IMR-90 (cell line): ENCODE measurements at regions not wholly inside any gene's neighbourhood (a gene's known extent, or its start where the extent isn't known, plus 50 kb on each side); places are given as distances from the start of the nearest gene placed in this dataset.

Experiments used
- ATAC-seq: fragments of 200-7000 bp; cut with Tn5 transposase; 2 replicates; pipeline ENCODE4 v1.9.1; 2020; ENCODE audit warnings: low read depth, mild to moderate bottlenecking, moderate library complexity
- BruUV-seq: library from RNA; stranded (reverse); fragments of 400-500 nt; replicated peaks from 2 replicates; lab custom pipeline; 2021; lab: Mats Ljungman, UMichigan
- CTCF ChIA-PET: fragments of 300-600 bp; formaldehyde crosslinking; extraction: SDS; loops from one replicate; lab custom pipeline; 2021; ENCODE audit warnings: antibody characterized with exemption; lab: Yijun Ruan, JAX
- POLR2A ChIA-PET: fragments of 300-600 bp; sonication (Branson Sonifier 250); formaldehyde crosslinking; loops from one replicate; lab custom pipeline; 2022; ENCODE audit warnings: antibody characterized with exemption; ENCODE audit not compliant: unreplicated experiment; lab: Charles Lee
- DNase-seq: peaks from one replicate; pipeline ENCODE4 v3.0.0; 2013
- H2AFZ ChIP-seq: replicated peaks from 2 replicates; pipeline ENCODE3; 2013; ENCODE audit warnings: low read length, mild to moderate bottlenecking; ENCODE audit not compliant: poor library complexity
- H2AK5ac ChIP-seq: 2 replicates; pipeline ENCODE4 v1.6.1; 2013; ENCODE audit warnings: low read depth, low read length, inconsistent platforms
- H2AK9ac ChIP-seq: replicated peaks from 2 replicates; pipeline ENCODE3; 2013; ENCODE audit warnings: mild to moderate bottlenecking, low read depth, low read length, moderate library complexity; ENCODE audit not compliant: poor library complexity
- H2BK120ac ChIP-seq: 2 replicates; pipeline ENCODE4 v1.6.1; 2013; ENCODE audit warnings: low read depth, low read length, inconsistent platforms
- H2BK15ac ChIP-seq: 3 replicates; pipeline ENCODE4 v1.6.1; 2013; ENCODE audit warnings: low read depth, low read length, inconsistent platforms
- H2BK20ac ChIP-seq: 2 replicates; pipeline ENCODE4 v1.6.1; 2013; ENCODE audit warnings: low read depth, mild to moderate bottlenecking, inconsistent platforms, low read length, moderate library complexity
- H2BK5ac ChIP-seq: 2 replicates; pipeline ENCODE4 v1.6.1; 2013; ENCODE audit warnings: mild to moderate bottlenecking, low read depth, low read length, inconsistent platforms; ENCODE audit not compliant: poor library complexity, severe bottlenecking
- H3K14ac ChIP-seq: replicated peaks from 2 replicates; pipeline ENCODE4 v1.6.1; 2013; ENCODE audit warnings: low read depth, low read length, inconsistent platforms
- H3K18ac ChIP-seq: 2 replicates; pipeline ENCODE4 v1.6.1; 2013; ENCODE audit warnings: low read depth, low read length, control low read depth
- H3K23ac ChIP-seq: 2 replicates; pipeline ENCODE4 v1.6.1; 2013; ENCODE audit warnings: low read depth, low read length, inconsistent platforms
- H3K27ac ChIP-seq: 2 replicates; pipeline ENCODE4 v1.5.1; 2013; ENCODE audit warnings: mild to moderate bottlenecking, control low read depth, low read length; ENCODE audit not compliant: insufficient read depth
- H3K27me3 ChIP-seq: 2 replicates; pipeline ENCODE4 v1.6.1; 2013; ENCODE audit warnings: low read length; ENCODE audit not compliant: control insufficient read depth, insufficient read depth
- H3K36me3 ChIP-seq: 2 replicates; pipeline ENCODE4 v1.6.1; 2013; ENCODE audit warnings: low read length, mixed read lengths; ENCODE audit not compliant: control insufficient read depth, insufficient read depth
- H3K4ac ChIP-seq: 2 replicates; pipeline ENCODE4 v1.6.1; 2013; ENCODE audit warnings: low read depth, low read length, inconsistent platforms
- H3K4me1 ChIP-seq: 2 replicates; pipeline ENCODE4 v1.6.1; 2013; ENCODE audit warnings: low read length, mixed read lengths; ENCODE audit not compliant: control insufficient read depth, insufficient read depth
- H3K4me2 ChIP-seq: 2 replicates; pipeline ENCODE4 v1.6.1; 2013; ENCODE audit warnings: low read depth, mild to moderate bottlenecking, control low read depth, low read length, moderate library complexity
- H3K4me3 ChIP-seq: 2 replicates; pipeline ENCODE4 v1.5.1; 2013; ENCODE audit warnings: low read depth, mild to moderate bottlenecking, control low read depth, low read length, moderate library complexity; ENCODE audit not compliant: insufficient read depth
- H3K56ac ChIP-seq: 2 replicates; pipeline ENCODE4 v1.6.1; 2013; ENCODE audit warnings: low read length, inconsistent platforms; ENCODE audit not compliant: insufficient read depth; ENCODE audit errors: extremely low read depth
- H3K79me1 ChIP-seq, 2 experiments: 2 replicates each; pipeline ENCODE4 v1.6.1; 2013; ENCODE audit warnings: low read length in 2 of 2, inconsistent platforms in 1 of 2, low read depth in 1 of 2
- H3K9ac ChIP-seq: 2 replicates; pipeline ENCODE4 v1.6.1; 2013; ENCODE audit warnings: low read depth, low read length, control low read depth
- H3K9me1 ChIP-seq: 2 replicates; pipeline ENCODE4 v1.6.1; 2013; ENCODE audit warnings: low read length, inconsistent platforms; ENCODE audit not compliant: insufficient read depth
- H3K9me3 ChIP-seq: 2 replicates; pipeline ENCODE4 v1.6.1; 2013; ENCODE audit warnings: low read length; ENCODE audit not compliant: control insufficient read depth, insufficient read depth
- H4K20me1 ChIP-seq: 2 replicates; pipeline ENCODE4 v1.6.1; 2013; ENCODE audit warnings: low read length, inconsistent platforms; ENCODE audit not compliant: insufficient read depth
- H4K5ac ChIP-seq: 2 replicates; pipeline ENCODE4 v1.6.1; 2013; ENCODE audit warnings: mild to moderate bottlenecking, low read depth, low read length, control low read depth
- H4K8ac ChIP-seq, 2 experiments: 2 replicates each; pipeline ENCODE4 v1.6.1; 2013; ENCODE audit warnings: low read depth in 2 of 2, low read length in 2 of 2, control low read depth in 1 of 2, inconsistent platforms in 1 of 2
- H4K91ac ChIP-seq: 2 replicates; pipeline ENCODE4 v1.6.1; 2013; ENCODE audit warnings: low read depth, low read length, inconsistent platforms; ENCODE audit not compliant: insufficient read depth
- BHLHE40 ChIP-seq: fragments of 150-350 bp; IDR thresholded peaks from 2 replicates; pipeline ENCODE4 v1.6.1; 2016; ENCODE audit warnings: mild to moderate bottlenecking, low read depth, low read length
- CEBPB ChIP-seq: IDR thresholded peaks from 2 replicates; pipeline ENCODE4 v1.6.1; 2012; ENCODE audit warnings: low read depth, low read length, improper control_type of control experiment
- CHD1 ChIP-seq: IDR thresholded peaks from 2 replicates; pipeline ENCODE4 v1.6.1; 2012; ENCODE audit warnings: low read depth, low read length, improper control_type of control experiment
- CTCF ChIP-seq: conservative IDR thresholded peaks from 2 replicates; pipeline ENCODE4 v1.5.1; 2012; ENCODE audit warnings: mild to moderate bottlenecking, low read depth, low read length, improper control_type of control experiment
- ELK1 ChIP-seq: fragments of 150-350 bp; IDR thresholded peaks from 2 replicates; pipeline ENCODE4 v1.6.1; 2016; ENCODE audit warnings: low read depth, mild to moderate bottlenecking, low read length, moderate library complexity, borderline replicate concordance
- FOS ChIP-seq: fragments of 150-350 bp; IDR thresholded peaks from 2 replicates; pipeline ENCODE4 v1.6.1; 2016; ENCODE audit warnings: low read depth, low read length
- MAFK ChIP-seq: IDR thresholded peaks from 2 replicates; pipeline ENCODE4 v1.6.1; 2012; ENCODE audit warnings: low read depth, low read length, improper control_type of control experiment
- MAZ ChIP-seq: IDR thresholded peaks from 2 replicates; pipeline ENCODE4 v1.6.1; 2012; ENCODE audit warnings: low read depth, mild to moderate bottlenecking, low read length, improper control_type of control experiment, moderate library complexity, borderline replicate concordance
- MXI1 ChIP-seq: IDR thresholded peaks from 2 replicates; pipeline ENCODE4 v1.6.1; 2012; ENCODE audit warnings: low read depth, mild to moderate bottlenecking, low read length, moderate library complexity, borderline replicate concordance
- NFE2L2 ChIP-seq: fragments of 150-350 bp; IDR thresholded peaks from 2 replicates; pipeline ENCODE4 v1.6.1; 2016; ENCODE audit warnings: low read depth, mild to moderate bottlenecking, low read length
- POLR2A ChIP-seq: IDR thresholded peaks from 2 replicates; pipeline ENCODE4 v1.6.1; 2012; ENCODE audit warnings: mild to moderate bottlenecking, low read depth, low read length
- RAD21 ChIP-seq: IDR thresholded peaks from 2 replicates; pipeline ENCODE4 v1.6.1; 2012; ENCODE audit warnings: low read length, improper control_type of control experiment
- RCOR1 ChIP-seq: IDR thresholded peaks from 2 replicates; pipeline ENCODE4 v1.6.1; 2012; ENCODE audit warnings: mild to moderate bottlenecking, low read length, improper control_type of control experiment; ENCODE audit not compliant: insufficient replicate concordance
- RFX5 ChIP-seq: IDR thresholded peaks from 2 replicates; pipeline ENCODE4 v1.8.0; 2012; ENCODE audit warnings: low read depth, mild to moderate bottlenecking, low read length, moderate library complexity
- SMC3 ChIP-seq: fragments of 150-350 bp; IDR thresholded peaks from 2 replicates; pipeline ENCODE4 v1.6.1; 2016; ENCODE audit warnings: low read depth, mild to moderate bottlenecking, antibody characterized with exemption, low read length, moderate library complexity
- WGBS, 2 experiments: methylation state at CpG; one replicate each; pipeline versions ENCODE4 v1.1.5 to v1.1.7; 2013; ENCODE audit warnings: missing lambda C conversion rate in 2 of 2; ENCODE audit not compliant: insufficient read length in 1 of 2; ENCODE audit errors: extremely low coverage in 2 of 2; 5-methylcytosine and 5-hydroxymethylcytosine counted together
- dilution Hi-C: fragments of 300-500 bp; cut with HindIII; formaldehyde crosslinking; loops from one replicate; pipeline ENCODE4 v1.14.3; 2018; ENCODE audit warnings: low sequenced_read_pairs; ENCODE audit not compliant: unreplicated experiment
- in situ Hi-C: fragments of 300-500 bp; cut with MboI; formaldehyde crosslinking; loops from 3 replicates; pipeline ENCODE4 v1.14.3; 2019; ENCODE audit warnings: low sequenced_read_pairs, inconsistent platforms, mixed read lengths
- intact Hi-C: fragments of 100-400 bp; cut with micrococcal nuclease; formaldehyde crosslinking; loops from 2 replicates; pipeline ENCODE4 v1.10.0; 2022
- TF ChIP-seq, protein P1 (sequence below): fragments of 150-350 bp; IDR thresholded peaks from 2 replicates; pipeline ENCODE4 v1.6.1; 2017; ENCODE audit warnings: mild to moderate bottlenecking, antibody characterized with exemption, low read length, low read depth

DNA sequence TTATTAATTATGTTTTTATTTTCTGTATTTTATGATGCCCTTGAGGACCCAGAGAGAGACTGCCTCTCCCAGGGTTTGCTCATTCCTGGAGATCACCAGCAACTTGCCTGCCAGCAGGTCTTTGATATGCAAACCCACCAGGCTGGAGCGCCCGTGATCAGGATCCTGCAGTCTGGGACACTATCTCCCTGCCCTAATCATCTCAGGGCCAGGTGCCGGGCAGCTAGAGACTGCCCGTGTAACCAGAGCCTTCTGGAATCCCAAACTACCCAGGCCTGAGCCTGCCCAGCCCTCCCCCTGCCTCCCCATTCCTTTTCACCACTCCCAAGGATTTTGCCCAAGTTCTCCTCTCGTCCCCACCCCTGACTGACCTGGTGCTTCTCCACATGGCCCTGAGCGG is 52.2 kb upstream of the B3GAT1 start:
- dilution Hi-C loops, result no loop called here

More for the DNA sequence above, 52.2 kb upstream of the B3GAT1 start:
- Histone ChIP-seq H3K23ac (no peak overlapping the region), H2BK5ac (no peak overlapping the region), H2AK5ac (no peak overlapping the region), H2AK9ac (no peak overlapping the region), H3K79me1 (no peaks in the 10 kb centered on the region), H2AFZ (no peak overlapping the region), H3K36me3 (no peaks in the 10 kb centered on the region), H3K4me1 (no peaks in the 10 kb centered on the region), H2BK20ac (no peak overlapping the region), H3K9me3 (peaks cover 48% of the 10 kb centered on the region), H3K4me2 (no peak overlapping the region), H3K27ac (no peak overlapping the region), H4K20me1 (no peaks in the 10 kb centered on the region), H3K4me3 (no peak overlapping the region), H3K14ac (no peak overlapping the region), H3K56ac (no peak overlapping the region), H3K18ac (no peak overlapping the region), H4K5ac (no peak overlapping the region), H3K4ac (no peak overlapping the region), H2BK120ac (no peak overlapping the region), H3K9ac (no peak overlapping the region), H2BK15ac (no peak overlapping the region), H3K9me1 (no peaks in the 10 kb centered on the region), H4K91ac (no peak overlapping the region), H3K27me3 (no peaks in the 10 kb centered on the region), H4K8ac (no peak overlapping the region)
- intact Hi-C loops, result no loop called here
- WGBS, 2 experiments, result 14% methylated on average over 3 of the region's 6 CpGs; no CpG with 5 or more reads in 1 of the 2 experiments
- BruUV-seq, result no TSS peak
- in situ Hi-C loops, result no loop called here
- DNase-seq, result no peak
- ChIA-PET POLR2A (no interaction called here), CTCF (no interaction called here)
- TF ChIP-seq RAD21, result no peak
- no peak for TF ChIP-seq SMC3
- TF ChIP-seq, protein P1, sequence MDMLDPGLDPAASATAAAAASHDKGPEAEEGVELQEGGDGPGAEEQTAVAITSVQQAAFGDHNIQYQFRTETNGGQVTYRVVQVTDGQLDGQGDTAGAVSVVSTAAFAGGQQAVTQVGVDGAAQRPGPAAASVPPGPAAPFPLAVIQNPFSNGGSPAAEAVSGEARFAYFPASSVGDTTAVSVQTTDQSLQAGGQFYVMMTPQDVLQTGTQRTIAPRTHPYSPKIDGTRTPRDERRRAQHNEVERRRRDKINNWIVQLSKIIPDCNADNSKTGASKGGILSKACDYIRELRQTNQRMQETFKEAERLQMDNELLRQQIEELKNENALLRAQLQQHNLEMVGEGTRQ, result no peak
- no peak for TF ChIP-seq CEBPB
- TF ChIP-seq RFX5, result no peak
- TF ChIP-seq CTCF, result no peak
- no peak for TF ChIP-seq MXI1
- TF ChIP-seq FOS, result no peak
- no peak for TF ChIP-seq POLR2A
- TF ChIP-seq RCOR1, result no peak
- no peak for TF ChIP-seq MAFK
- TF ChIP-seq ELK1, result no peak
- TF ChIP-seq CHD1, result no peak
- no peak for TF ChIP-seq BHLHE40
- no peak for TF ChIP-seq NFE2L2
- TF ChIP-seq MAZ, result no peak
- no peak for ATAC-seq
